GM12875 (cell line): ENCODE measurements at regions not wholly inside any gene's neighbourhood (a gene's known extent, or its start where the extent isn't known, plus 50 kb on each side); places are given as distances from the start of the nearest gene placed in this dataset.
"Not testable (repeated sequence)": the region's sequence is repeated elsewhere in the genome, so short reads cannot be mapped to it uniquely, and the experiment has no call there.

Experiments
- H3K4me3 ChIP-seq: one replicate; pipeline ENCODE4 v1.5.1; 2011; ENCODE audit warnings: low read depth, low read length, control low read depth
- CTCF ChIP-seq: IDR thresholded peaks from 2 replicates; pipeline ENCODE4 v1.5.1; 2011; ENCODE audit warnings: low read depth, mild to moderate bottlenecking, control low read depth, inconsistent platforms, low read length, moderate library complexity, borderline replicate concordance; ENCODE audit not compliant: insufficient read depth

- no peak overlapping the region for H3K4me3 ChIP-seq
- TF ChIP-seq CTCF, result no peak
Measured at GRCh38 chr5:124963236-124963919, 216.9 kb upstream of the ZNF608 start.

GRCh38 chr5:124966741-124967140 is 220.3 kb upstream of the ZNF608 start:
- not testable (repeated sequence) for H3K4me3 ChIP-seq

- not testable (repeated sequence) for H3K4me3 ChIP-seq
Measured at GRCh38 chr5:124970381-124970780, 223.9 kb upstream of the ZNF608 start.

GRCh38 chr5:124972703-124973102 is 226.3 kb upstream of the ZNF608 start:
- H3K4me3 ChIP-seq, result no peak overlapping the region
- no peak for TF ChIP-seq CTCF

GRCh38 chr5:124973661-124974060 is 227.2 kb upstream of the ZNF608 start:
- H3K4me3 ChIP-seq, result no peak overlapping the region
- TF ChIP-seq CTCF, result no peak

- H3K4me3 ChIP-seq, result no peak overlapping the region
- TF ChIP-seq CTCF, result no peak
Measured at GRCh38 chr5:124976086-124976485, 229.6 kb upstream of the ZNF608 start.

- no peak overlapping the region for H3K4me3 ChIP-seq
Measured at GRCh38 chr5:124979251-124979650, 232.8 kb upstream of the ZNF608 start.

More at GRCh38 chr5:124979251-124979650, 232.8 kb upstream of the ZNF608 start:
- no peak for TF ChIP-seq CTCF
